CD14-positive monocyte (primary cell): ENCODE measurements at regions not wholly inside any gene's neighbourhood (a gene's known extent, or its start where the extent isn't known, plus 50 kb on each side); places are given as distances from the start of the nearest gene placed in this dataset.

Experiments
- DNase-seq, 3 donors: peaks; one replicate each; pipeline ENCODE4 v3.0.0-alpha.2; 2011 to 2022
- H2AFZ ChIP-seq: 2 replicates; pipeline ENCODE4 v1.6.0; 2012; ENCODE audit warnings: mild to moderate bottlenecking, low read depth, low read length, inconsistent platforms; ENCODE audit not compliant: insufficient read depth, poor library complexity, severe bottlenecking
- H3K27ac ChIP-seq, 2 donors: 1 replicate in 1 of 2; 2 replicates in 1 of 2; pipeline ENCODE4 v1.5.1; 2012 to 2013; ENCODE audit warnings: low read length in 2 of 2, control low read depth in 1 of 2, inconsistent platforms in 1 of 2, low read depth in 1 of 2, mild to moderate bottlenecking in 1 of 2
- H3K27me3 ChIP-seq, 2 donors: one replicate each; pipeline versions ENCODE4 v1.6.0 to v1.6.1; 2011 to 2013; ENCODE audit warnings: low read length in 2 of 2; ENCODE audit not compliant: control insufficient read depth in 2 of 2, insufficient read depth in 2 of 2
- H3K36me3 ChIP-seq, 2 donors: replicated peaks in 1 of 2; 1 replicate in 1 of 2; 2 replicates in 1 of 2; pipeline versions ENCODE4 v1.5.1 to v1.6.1; 2012 to 2013; ENCODE audit warnings: low read length in 2 of 2, control low read depth in 1 of 2, inconsistent platforms in 1 of 2, mild to moderate bottlenecking in 1 of 2; ENCODE audit not compliant: insufficient read depth in 2 of 2, control insufficient read depth in 1 of 2
- H3K4me1 ChIP-seq, 2 donors: 1 replicate in 1 of 2; 2 replicates in 1 of 2; pipeline versions ENCODE4 v1.5.1 to v1.6.1; 2012 to 2013; ENCODE audit warnings: low read length in 2 of 2, control low read depth in 1 of 2, inconsistent platforms in 1 of 2, mild to moderate bottlenecking in 1 of 2, moderate library complexity in 1 of 2; ENCODE audit not compliant: insufficient read depth in 2 of 2, control insufficient read depth in 1 of 2
- H3K4me2 ChIP-seq: replicated peaks from 2 replicates; pipeline ENCODE3; 2012; ENCODE audit warnings: low read length, moderate library complexity, mild to moderate bottlenecking; ENCODE audit not compliant: poor library complexity, severe bottlenecking; ENCODE audit errors: extremely low read depth
- H3K4me3 ChIP-seq, 3 experiments: fragments of 200-600 bp in 1 of 3; sonication (generic) in 1 of 3; replicated peaks in 1 of 3; 1 replicate in 2 of 3; 2 replicates in 1 of 3; pipeline ENCODE4 v1.5.1; 2011 to 2013; ENCODE audit warnings: low read length in 3 of 3, mild to moderate bottlenecking in 3 of 3, control low read depth in 2 of 3, low read depth in 2 of 3, inconsistent platforms in 1 of 3, moderate library complexity in 1 of 3
- H3K79me2 ChIP-seq: 2 replicates; pipeline ENCODE4 v1.6.0; 2012; ENCODE audit warnings: mild to moderate bottlenecking, control low read depth, inconsistent platforms, low read length, moderate library complexity; ENCODE audit not compliant: insufficient read depth
- H3K9ac ChIP-seq: 2 replicates; pipeline ENCODE4 v1.6.0; 2017; ENCODE audit warnings: low read length, mild to moderate bottlenecking; ENCODE audit not compliant: insufficient read depth, poor library complexity, severe bottlenecking
- H3K9me3 ChIP-seq, 2 donors: replicated peaks in 1 of 2; 1 replicate in 1 of 2; 2 replicates in 1 of 2; pipeline versions ENCODE4 v1.5.1 to v1.6.1; 2012 to 2013; ENCODE audit warnings: low read length in 2 of 2, control low read depth in 1 of 2; ENCODE audit not compliant: control insufficient read depth in 1 of 2, insufficient read depth in 1 of 2
- H4K20me1 ChIP-seq: 2 replicates; pipeline ENCODE4 v1.6.0; 2012; ENCODE audit warnings: mild to moderate bottlenecking, low read length, control low read depth, moderate library complexity; ENCODE audit not compliant: insufficient read depth
- H3K27ac Mint-ChIP-seq, 7 donors: one replicate each; pipeline ENCODE4 v1.8.0; 2020; ENCODE audit warnings: mild to moderate bottlenecking in 7 of 7, mixed read lengths in 7 of 7, moderate library complexity in 6 of 7, inconsistent platforms in 2 of 7
- H3K27me3 Mint-ChIP-seq, 3 donors: one replicate each; pipeline ENCODE4 v1.8.0; 2021 to 2022; ENCODE audit warnings: low read depth in 3 of 3, mild to moderate bottlenecking in 3 of 3, mixed read lengths in 3 of 3, moderate library complexity in 3 of 3, inconsistent platforms in 1 of 3
- H3K36me3 Mint-ChIP-seq, 2 donors: one replicate each; pipeline ENCODE4 v1.8.0; 2020; ENCODE audit warnings: mixed read lengths in 2 of 2, inconsistent platforms in 1 of 2, mild to moderate bottlenecking in 1 of 2
- H3K4me1 Mint-ChIP-seq: one replicate; pipeline ENCODE4 v1.8.0; 2020; ENCODE audit warnings: mild to moderate bottlenecking, mixed read lengths
- H3K4me3 Mint-ChIP-seq, 2 donors: one replicate each; pipeline ENCODE4 v1.8.0; 2020; ENCODE audit warnings: mild to moderate bottlenecking in 2 of 2, mixed read lengths in 2 of 2, moderate library complexity in 1 of 2
- H3K9me3 Mint-ChIP-seq, 7 donors: one replicate each; pipeline ENCODE4 v1.8.0; 2020 to 2022; ENCODE audit warnings: mixed read lengths in 7 of 7, mild to moderate bottlenecking in 6 of 7, moderate library complexity in 6 of 7, inconsistent platforms in 2 of 7
- CTCF ChIP-seq: fragments of 200-600 bp; IDR thresholded peaks from one replicate; pipeline ENCODE4 v1.8.0; 2022; ENCODE audit warnings: antibody characterized with exemption, mild to moderate bottlenecking
- WGBS: methylation state at CpG from one replicate; pipeline ENCODE4 v1.1.5; 2013; ENCODE audit warnings: missing lambda C conversion rate; ENCODE audit not compliant: insufficient coverage; 5-methylcytosine and 5-hydroxymethylcytosine counted together
- intact Hi-C, 2 donors: fragments of 100-400 bp; cut with micrococcal nuclease; formaldehyde crosslinking; loops; one replicate each; pipeline versions ENCODE4 v1.15.0 to v1.15.1; 2023

GRCh38 chr2:5763531-5763930 lies 71.3 kb downstream of the SOX11 start:
- H3K4me1 Mint-ChIP-seq = no peaks in the 10 kb centered on the region
- H3K27me3 Mint-ChIP-seq = peaks cover 0 to 2% (median 2%) of the 10 kb centered on the region in 3 donors
- Histone ChIP-seq H2AFZ (no peak overlapping the region), H3K4me3 (no peak overlapping the region), H3K36me3 (no peaks in the 10 kb centered on the region), H3K79me2 (no peaks in the 10 kb centered on the region), H3K9ac (no peak overlapping the region), H3K27me3 (no peaks in the 10 kb centered on the region), H4K20me1 (no peaks in the 10 kb centered on the region), H3K9me3 (peaks cover 0 to 5% of the 10 kb centered on the region in 2 donors), H3K4me1 (no peaks in the 10 kb centered on the region), H3K4me2 (no peak overlapping the region), H3K27ac (no peak overlapping the region)
- intact Hi-C loops = no loop called here
- no peak overlapping the region for H3K27ac Mint-ChIP-seq
- peaks cover 0 to 9% (median 6%) of the 10 kb centered on the region in 7 donors for H3K9me3 Mint-ChIP-seq
- H3K4me3 Mint-ChIP-seq = no peak overlapping the region
- no peak for DNase-seq
- TF ChIP-seq CTCF = no peak
- H3K36me3 Mint-ChIP-seq = no peaks in the 10 kb centered on the region
- WGBS = 80% methylated on average over 1 of the region's 3 CpGs

- peaks cover 0 to 5% of the 10 kb centered on the region in 2 donors for H3K9me3 ChIP-seq
- 100% methylated on average over 2 of the region's 5 CpGs for WGBS
- H3K4me1 Mint-ChIP-seq = no peaks in the 10 kb centered on the region
Observed at GRCh38 chr2:5764041-5764440, 71.9 kb downstream of the SOX11 start.

More at GRCh38 chr2:5764041-5764440, 71.9 kb downstream of the SOX11 start:
- Histone ChIP-seq H3K79me2 (no peaks in the 10 kb centered on the region), H4K20me1 (no peaks in the 10 kb centered on the region), H2AFZ (no peak overlapping the region), H3K27ac (no peak overlapping the region), H3K27me3 (no peaks in the 10 kb centered on the region), H3K4me1 (no peaks in the 10 kb centered on the region), H3K4me3 (no peak overlapping the region), H3K36me3 (no peaks in the 10 kb centered on the region), H3K4me2 (no peak overlapping the region), H3K9ac (no peak overlapping the region)
- no peak overlapping the region for H3K27ac Mint-ChIP-seq
- no peak for TF ChIP-seq CTCF
- no peaks in the 10 kb centered on the region for H3K36me3 Mint-ChIP-seq
- H3K9me3 Mint-ChIP-seq = peaks cover 2 to 12% (median 7%) of the 10 kb centered on the region in 7 donors
- no peak overlapping the region for H3K4me3 Mint-ChIP-seq
- intact Hi-C loops = no loop called here
- no peak for DNase-seq
- peaks cover 2 to 3% (median 2%) of the 10 kb centered on the region in 3 donors for H3K27me3 Mint-ChIP-seq
